ENCODE measurements at regions not wholly inside any gene's neighbourhood (a gene's known extent, or its start where the extent isn't known, plus 50 kb on each side); places are given as distances from the start of the nearest gene placed in this dataset.

DNA sequence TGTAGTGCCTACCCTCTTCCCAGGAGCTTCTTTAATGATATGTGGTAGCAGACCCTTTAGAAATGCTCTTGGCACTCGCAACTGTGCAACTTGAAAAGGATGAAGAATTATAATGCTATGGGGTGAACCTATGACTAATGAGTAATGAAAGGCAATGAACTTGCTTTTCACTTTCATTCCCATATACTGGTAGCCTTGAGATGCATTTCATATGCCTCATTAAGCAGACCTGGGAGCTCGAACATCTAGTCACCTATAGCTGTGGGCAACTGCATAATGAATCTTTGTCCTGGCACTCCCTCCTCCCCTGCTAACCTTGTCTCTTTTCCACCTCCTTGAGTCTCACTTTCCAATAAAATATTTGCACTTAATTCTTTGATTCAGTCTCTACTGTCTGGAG, 605.9 kb upstream of the DAB2 start:
- TF ChIP-seq, protein P1, sequence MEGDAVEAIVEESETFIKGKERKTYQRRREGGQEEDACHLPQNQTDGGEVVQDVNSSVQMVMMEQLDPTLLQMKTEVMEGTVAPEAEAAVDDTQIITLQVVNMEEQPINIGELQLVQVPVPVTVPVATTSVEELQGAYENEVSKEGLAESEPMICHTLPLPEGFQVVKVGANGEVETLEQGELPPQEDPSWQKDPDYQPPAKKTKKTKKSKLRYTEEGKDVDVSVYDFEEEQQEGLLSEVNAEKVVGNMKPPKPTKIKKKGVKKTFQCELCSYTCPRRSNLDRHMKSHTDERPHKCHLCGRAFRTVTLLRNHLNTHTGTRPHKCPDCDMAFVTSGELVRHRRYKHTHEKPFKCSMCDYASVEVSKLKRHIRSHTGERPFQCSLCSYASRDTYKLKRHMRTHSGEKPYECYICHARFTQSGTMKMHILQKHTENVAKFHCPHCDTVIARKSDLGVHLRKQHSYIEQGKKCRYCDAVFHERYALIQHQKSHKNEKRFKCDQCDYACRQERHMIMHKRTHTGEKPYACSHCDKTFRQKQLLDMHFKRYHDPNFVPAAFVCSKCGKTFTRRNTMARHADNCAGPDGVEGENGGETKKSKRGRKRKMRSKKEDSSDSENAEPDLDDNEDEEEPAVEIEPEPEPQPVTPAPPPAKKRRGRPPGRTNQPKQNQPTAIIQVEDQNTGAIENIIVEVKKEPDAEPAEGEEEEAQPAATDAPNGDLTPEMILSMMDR (IDR thresholded peaks at IDR 0.05), result no peak
- no peak for TF ChIP-seq POLR2A (IDR thresholded peaks at IDR 0.05)

Measured in heart left ventricle (tissue), 13 donors.